ENCODE measurements at regions not wholly inside any gene's neighbourhood (a gene's known extent, or its start where the extent isn't known, plus 50 kb on each side); places are given as distances from the start of the nearest gene placed in this dataset.

DNA sequence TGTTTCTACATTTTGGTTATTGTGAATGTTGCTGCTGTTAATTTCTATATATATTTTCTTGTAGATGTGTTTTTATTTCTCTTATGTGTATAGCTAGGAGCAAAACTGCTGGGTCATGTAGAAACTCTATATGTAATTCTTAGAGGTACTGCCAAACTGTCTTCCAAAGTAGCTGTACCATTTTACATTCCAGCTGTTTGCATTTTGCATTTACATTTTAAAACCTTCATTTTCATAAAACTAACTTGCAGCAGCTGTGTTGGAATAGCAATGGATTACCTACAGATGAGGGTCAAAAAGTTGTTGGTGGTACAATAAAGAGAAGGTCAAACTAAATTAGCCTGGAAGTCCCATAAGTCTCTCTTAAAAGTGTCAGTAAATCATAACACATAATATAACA lies 1109.7 kb downstream of the FLRT2 start:
- H3K4me1 Mint-ChIP-seq (ENCODE audit: low read depth, unreplicated experiment): no peaks in the 10 kb centered on the region
- TF ChIP-seq, protein P1, sequence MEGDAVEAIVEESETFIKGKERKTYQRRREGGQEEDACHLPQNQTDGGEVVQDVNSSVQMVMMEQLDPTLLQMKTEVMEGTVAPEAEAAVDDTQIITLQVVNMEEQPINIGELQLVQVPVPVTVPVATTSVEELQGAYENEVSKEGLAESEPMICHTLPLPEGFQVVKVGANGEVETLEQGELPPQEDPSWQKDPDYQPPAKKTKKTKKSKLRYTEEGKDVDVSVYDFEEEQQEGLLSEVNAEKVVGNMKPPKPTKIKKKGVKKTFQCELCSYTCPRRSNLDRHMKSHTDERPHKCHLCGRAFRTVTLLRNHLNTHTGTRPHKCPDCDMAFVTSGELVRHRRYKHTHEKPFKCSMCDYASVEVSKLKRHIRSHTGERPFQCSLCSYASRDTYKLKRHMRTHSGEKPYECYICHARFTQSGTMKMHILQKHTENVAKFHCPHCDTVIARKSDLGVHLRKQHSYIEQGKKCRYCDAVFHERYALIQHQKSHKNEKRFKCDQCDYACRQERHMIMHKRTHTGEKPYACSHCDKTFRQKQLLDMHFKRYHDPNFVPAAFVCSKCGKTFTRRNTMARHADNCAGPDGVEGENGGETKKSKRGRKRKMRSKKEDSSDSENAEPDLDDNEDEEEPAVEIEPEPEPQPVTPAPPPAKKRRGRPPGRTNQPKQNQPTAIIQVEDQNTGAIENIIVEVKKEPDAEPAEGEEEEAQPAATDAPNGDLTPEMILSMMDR (IDR thresholded peaks at IDR 0.05; ENCODE audit: unreplicated experiment): no peak
- DNase-seq: no peak
- H3K9me3 Mint-ChIP-seq (ENCODE audit: low read depth, unreplicated experiment): peaks cover 2% of the 10 kb centered on the region
- H3K27ac Mint-ChIP-seq (ENCODE audit: unreplicated experiment): no peak overlapping the region
- H3K36me3 Mint-ChIP-seq (ENCODE audit: insufficient read depth, unreplicated experiment): no peaks in the 10 kb centered on the region
- H3K4me3 Mint-ChIP-seq (ENCODE audit: low read depth, unreplicated experiment): no peak overlapping the region
- CTCF ChIA-PET: no interaction called here
- no TSS peak for BruUV-seq (replicated peaks)
- no peaks in the 10 kb centered on the region for H3K27me3 Mint-ChIP-seq (ENCODE audit: unreplicated experiment)
- intact Hi-C loops (cut with micrococcal nuclease; ENCODE audit: unreplicated experiment): no loop called here

DNA sequence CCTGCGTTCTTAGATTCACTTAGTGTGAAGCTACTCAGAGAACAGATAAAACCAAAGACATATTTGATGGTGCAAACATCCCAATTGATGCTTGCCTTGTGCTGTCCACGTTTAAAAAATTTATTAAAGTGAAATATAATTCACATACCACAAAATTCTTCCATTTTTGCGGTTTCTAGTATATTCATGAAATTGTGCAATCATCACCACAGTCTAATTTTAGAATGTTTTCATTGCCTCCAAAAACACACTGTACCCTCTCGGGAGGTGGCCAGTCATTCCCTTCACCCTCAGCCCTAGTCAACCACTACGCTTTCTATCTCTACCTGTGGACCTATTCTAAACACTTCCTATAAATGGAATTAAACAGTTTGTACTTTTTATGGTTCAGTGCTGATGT lies 1109.2 kb downstream of the FLRT2 start:
- Mint-ChIP-seq H3K4me1 (ENCODE audit: low read depth, unreplicated experiment) (no peaks in the 10 kb centered on the region), H3K36me3 (ENCODE audit: insufficient read depth, unreplicated experiment) (no peaks in the 10 kb centered on the region), H3K9me3 (ENCODE audit: low read depth, unreplicated experiment) (peaks cover 2% of the 10 kb centered on the region), H3K4me3 (ENCODE audit: low read depth, unreplicated experiment) (no peak overlapping the region), H3K27me3 (ENCODE audit: unreplicated experiment) (no peaks in the 10 kb centered on the region), H3K27ac (ENCODE audit: unreplicated experiment) (no peak overlapping the region)
- TF ChIP-seq, protein P1 (IDR thresholded peaks at IDR 0.05; ENCODE audit: unreplicated experiment): no peak
- CTCF ChIA-PET: no interaction called here
- no TSS peak for BruUV-seq (replicated peaks)
- no peak for DNase-seq
- intact Hi-C loops (cut with micrococcal nuclease; ENCODE audit: unreplicated experiment): no loop called here

DNA sequence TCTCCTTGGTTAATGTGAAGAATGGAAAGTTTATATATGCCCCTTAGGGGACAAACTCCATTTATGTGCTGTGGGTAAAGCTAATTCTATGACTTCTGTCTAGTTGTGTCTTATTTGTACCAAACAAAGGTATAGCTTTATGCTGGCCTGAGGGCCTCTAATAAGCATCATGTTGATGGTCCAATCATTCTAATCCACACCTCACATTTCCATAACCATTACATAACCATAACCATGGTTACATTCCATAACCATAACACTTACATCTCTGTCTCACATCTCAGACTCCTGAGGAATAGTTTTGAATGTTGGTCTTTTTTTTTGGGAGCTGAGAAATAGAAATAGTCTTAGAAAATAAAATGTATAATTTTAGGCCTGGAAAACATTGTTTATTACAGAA lies 1097.1 kb downstream of the FLRT2 start:
- Mint-ChIP-seq H3K36me3 (ENCODE audit: insufficient read depth, unreplicated experiment) (no peaks in the 10 kb centered on the region), H3K4me1 (ENCODE audit: low read depth, unreplicated experiment) (no peaks in the 10 kb centered on the region), H3K27ac (ENCODE audit: unreplicated experiment) (no peak overlapping the region), H3K27me3 (ENCODE audit: unreplicated experiment) (no peaks in the 10 kb centered on the region), H3K9me3 (ENCODE audit: low read depth, unreplicated experiment) (no peaks in the 10 kb centered on the region), H3K4me3 (ENCODE audit: low read depth, unreplicated experiment) (no peak overlapping the region)
- TF ChIP-seq, protein P1 (IDR thresholded peaks at IDR 0.05; ENCODE audit: unreplicated experiment): no peak
- no peak for DNase-seq
- intact Hi-C loops (cut with micrococcal nuclease; ENCODE audit: unreplicated experiment): no loop called here
- no TSS peak for BruUV-seq (replicated peaks)
- CTCF ChIA-PET: no interaction called here

DNA sequence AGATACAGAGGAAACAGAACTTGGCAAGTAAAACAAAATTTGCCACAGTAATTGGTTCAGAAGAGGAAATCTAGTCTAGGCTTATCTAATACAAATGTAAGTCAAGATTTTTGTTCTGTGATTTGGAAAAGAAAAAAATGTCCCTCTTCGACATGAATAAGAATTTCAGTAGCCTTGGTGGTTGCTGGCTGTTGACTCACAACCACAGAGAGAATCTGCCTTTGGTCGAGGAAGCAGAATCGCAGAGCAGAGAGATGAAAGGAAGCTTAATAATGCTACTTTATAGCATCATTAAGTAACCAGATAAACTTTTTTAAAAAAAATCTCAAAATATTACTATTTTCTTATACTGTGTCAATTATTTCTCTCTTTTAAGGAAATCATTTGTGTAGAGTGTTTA lies 1096.6 kb downstream of the FLRT2 start:
- no peaks in the 10 kb centered on the region for H3K9me3 Mint-ChIP-seq (ENCODE audit: low read depth, unreplicated experiment)
- CTCF ChIA-PET: no interaction called here
- H3K27ac Mint-ChIP-seq (ENCODE audit: unreplicated experiment): no peak overlapping the region
- no peak overlapping the region for H3K4me3 Mint-ChIP-seq (ENCODE audit: low read depth, unreplicated experiment)
- intact Hi-C loops (cut with micrococcal nuclease; ENCODE audit: unreplicated experiment): no loop called here
- H3K27me3 Mint-ChIP-seq (ENCODE audit: unreplicated experiment): no peaks in the 10 kb centered on the region
- H3K36me3 Mint-ChIP-seq (ENCODE audit: insufficient read depth, unreplicated experiment): no peaks in the 10 kb centered on the region
- BruUV-seq (replicated peaks): no TSS peak
- no peak for DNase-seq
- no peaks in the 10 kb centered on the region for H3K4me1 Mint-ChIP-seq (ENCODE audit: low read depth, unreplicated experiment)
- TF ChIP-seq, protein P1 (IDR thresholded peaks at IDR 0.05; ENCODE audit: unreplicated experiment): no peak

DNA sequence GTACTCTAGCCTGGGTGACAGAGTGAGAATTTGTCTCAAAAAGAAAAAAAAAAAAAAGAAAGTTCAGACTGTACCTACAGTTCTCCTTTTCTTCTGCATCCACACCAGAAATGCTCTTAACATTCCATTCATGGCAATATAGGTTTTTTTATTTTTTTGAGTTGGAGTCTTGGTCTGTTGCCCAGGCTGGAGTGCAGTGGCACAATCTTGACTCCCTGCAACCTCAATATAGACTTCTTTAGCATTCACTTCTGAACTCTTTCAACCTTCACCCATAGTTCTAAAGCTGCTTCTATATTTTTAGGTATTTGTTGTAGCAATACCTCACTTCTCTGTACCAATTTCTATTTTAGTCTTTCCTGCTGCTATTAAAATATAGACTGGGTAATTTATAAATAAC lies 1095.7 kb downstream of the FLRT2 start:
- H3K4me1 Mint-ChIP-seq (ENCODE audit: low read depth, unreplicated experiment): no peaks in the 10 kb centered on the region

More for the DNA sequence above, 1095.7 kb downstream of the FLRT2 start:
- TF ChIP-seq, protein P1 (IDR thresholded peaks at IDR 0.05; ENCODE audit: unreplicated experiment): no peak
- H3K9me3 Mint-ChIP-seq (ENCODE audit: low read depth, unreplicated experiment): no peaks in the 10 kb centered on the region
- no peak for DNase-seq
- BruUV-seq (replicated peaks): no TSS peak
- no peak overlapping the region for H3K27ac Mint-ChIP-seq (ENCODE audit: unreplicated experiment)
- CTCF ChIA-PET: no interaction called here
- H3K4me3 Mint-ChIP-seq (ENCODE audit: low read depth, unreplicated experiment): no peak overlapping the region
- H3K27me3 Mint-ChIP-seq (ENCODE audit: unreplicated experiment): no peaks in the 10 kb centered on the region
- intact Hi-C loops (cut with micrococcal nuclease; ENCODE audit: unreplicated experiment): no loop called here
- no peaks in the 10 kb centered on the region for H3K36me3 Mint-ChIP-seq (ENCODE audit: insufficient read depth, unreplicated experiment)

Measured in Calu3 (cell line).